NAMALWA (cell line): ENCODE measurements at regions not wholly inside any gene's neighbourhood (a gene's known extent, or its start where the extent isn't known, plus 50 kb on each side); places are given as distances from the start of the nearest gene placed in this dataset.
"Not testable (repeated sequence)": the region's sequence is repeated elsewhere in the genome, so short reads cannot be mapped to it uniquely, and the experiment has no call there.

ENCODE experiments used
- DNase-seq: peaks from one replicate; pipeline ENCODE4 v3.0.0-alpha.2; 2015; ENCODE audit warnings: low spot score

GRCh38 chr3:94412936-94413335 is 350.1 kb downstream of the NSUN3 start:
- not testable (repeated sequence) for DNase-seq

GRCh38 chr3:94413336-94414108 is 350.7 kb downstream of the NSUN3 start:
- DNase-seq: no peak

- no peak for DNase-seq
Observed at GRCh38 chr3:94414418-94414817, 351.6 kb downstream of the NSUN3 start.

DNA sequence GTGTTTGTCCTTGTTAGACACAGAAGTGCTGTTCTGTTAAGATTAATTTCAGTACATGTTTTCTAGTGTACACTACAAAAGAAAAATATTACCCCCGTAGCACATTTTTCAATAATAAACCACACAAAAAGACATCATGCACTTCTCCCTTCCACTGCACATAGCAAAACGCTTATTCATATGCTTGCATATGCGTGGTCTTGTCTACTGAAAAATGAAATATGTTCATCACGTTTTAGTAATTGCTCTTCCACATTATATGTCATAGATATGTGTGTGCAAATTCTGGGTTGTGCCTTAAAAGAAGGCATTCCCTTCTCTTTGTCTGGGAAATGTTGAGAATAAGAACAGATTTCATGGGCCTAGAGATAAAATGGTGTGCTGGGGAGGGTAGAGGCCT is 353.9 kb downstream of the NSUN3 start:
- no peak for DNase-seq

DNA sequence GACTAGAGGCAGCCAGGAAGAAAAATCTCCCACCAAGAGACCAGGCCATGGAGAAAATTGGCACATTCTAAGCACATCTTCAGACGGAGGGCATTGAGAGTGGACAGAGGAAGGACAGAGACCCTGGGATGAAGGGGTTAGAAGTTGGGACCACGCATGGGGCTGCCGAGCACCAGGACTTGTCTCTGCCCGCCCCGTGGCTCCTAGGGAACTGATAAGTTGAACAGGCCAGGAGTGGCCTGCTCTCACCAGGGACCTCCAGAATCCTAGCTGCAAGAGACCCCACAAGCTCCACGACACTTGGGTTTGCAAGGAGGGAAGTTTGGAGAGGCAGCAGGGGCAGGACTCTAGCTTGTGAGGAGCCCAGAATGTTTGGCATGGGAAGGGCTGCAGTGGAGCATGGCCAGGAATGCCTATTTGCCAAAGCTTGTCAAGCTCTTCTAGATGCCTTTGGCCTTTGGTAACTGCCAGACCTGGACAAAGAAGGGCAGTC is 355.1 kb downstream of the NSUN3 start:
- DNase-seq: no peak

DNA sequence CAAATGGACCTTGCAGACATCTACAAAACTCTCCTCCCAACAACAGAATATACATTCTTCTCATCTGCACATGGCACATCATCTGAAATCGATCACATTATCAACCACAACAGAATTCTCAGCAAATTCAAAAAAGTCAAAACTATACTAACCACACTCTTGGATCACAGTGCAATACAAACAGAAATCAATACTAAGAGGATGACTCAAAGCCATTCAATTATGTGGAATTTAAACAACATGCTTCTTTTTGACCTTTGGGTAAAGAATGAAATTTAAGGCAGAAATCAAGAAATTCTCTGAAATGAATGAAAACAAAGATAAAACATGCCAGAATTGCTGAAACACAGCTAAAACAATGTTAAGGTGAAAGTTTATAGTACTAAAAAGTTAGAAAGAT is 358.1 kb downstream of the NSUN3 start:
- DNase-seq: no peak

GRCh38 chr3:94423578-94423977 is 360.7 kb downstream of the NSUN3 start:
- DNase-seq: no peak

- DNase-seq: no peak
Observed at GRCh38 chr3:94429517-94429916, 366.7 kb downstream of the NSUN3 start.

GRCh38 chr3:94431876-94432570 is 369.2 kb downstream of the NSUN3 start:
- no peak for DNase-seq

- DNase-seq: no peak
Observed at GRCh38 chr3:94433811-94434210, 370.9 kb downstream of the NSUN3 start.

- no peak for DNase-seq
Observed at GRCh38 chr3:94440767-94441493, 378.1 kb downstream of the NSUN3 start.

DNA sequence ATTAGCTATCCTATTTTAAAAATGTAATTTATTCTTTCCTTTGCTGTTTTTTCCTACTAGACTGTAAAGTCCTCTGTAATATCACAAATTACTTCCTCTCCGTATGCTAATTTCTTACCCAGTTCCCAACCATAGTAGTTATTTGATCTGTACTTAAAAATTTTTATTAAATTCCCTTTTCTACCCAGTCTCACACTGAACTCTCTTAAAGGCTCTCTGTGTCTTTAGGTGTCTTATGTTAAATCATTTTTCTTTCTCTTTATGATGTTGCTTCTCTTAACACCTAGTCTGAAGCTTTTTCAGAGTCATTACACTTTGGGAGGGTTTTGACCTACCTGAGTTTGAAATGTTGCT is 378.6 kb downstream of the NSUN3 start:
- no peak for DNase-seq

DNA sequence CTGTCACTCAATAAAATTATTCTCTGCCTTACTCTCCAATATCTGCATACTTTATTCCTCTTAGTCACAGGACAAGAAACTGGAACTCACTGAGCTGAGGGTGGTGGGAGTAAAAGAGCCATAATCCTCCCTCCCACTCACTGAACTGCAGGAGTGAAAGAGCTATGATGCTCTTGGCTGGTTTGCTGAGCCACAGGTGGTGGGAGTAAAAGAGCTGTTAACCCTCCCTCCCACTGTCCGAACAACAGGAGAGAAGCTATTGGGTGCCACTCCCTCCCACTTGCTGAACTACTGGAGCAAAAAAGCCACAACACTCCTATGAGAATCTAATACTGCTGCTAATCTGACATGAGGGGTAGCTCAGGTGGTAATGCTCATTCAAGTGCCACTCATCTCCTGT is 391.0 kb downstream of the NSUN3 start:
- DNase-seq: no peak

- DNase-seq: no peak
Observed at GRCh38 chr3:94459167-94459566, 396.3 kb downstream of the NSUN3 start.

DNA sequence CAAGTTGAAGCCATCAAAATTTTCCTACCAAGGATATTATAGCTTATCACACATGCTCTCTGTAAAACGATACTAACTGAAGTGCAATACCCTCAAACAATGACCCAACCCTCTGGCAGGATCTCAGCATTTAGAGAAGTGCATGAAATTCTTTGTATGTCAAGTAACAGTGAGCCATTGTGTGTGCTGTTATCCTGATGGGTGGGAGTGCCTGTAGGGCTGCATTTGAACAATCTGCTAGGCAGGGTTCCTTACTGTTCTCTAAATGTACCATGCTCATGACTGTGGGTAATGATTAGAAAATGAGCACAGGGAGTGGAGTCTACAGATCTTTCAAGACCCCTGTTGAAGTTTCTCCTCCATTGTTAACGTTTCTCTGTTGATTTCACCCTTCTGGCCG is 398.1 kb downstream of the NSUN3 start:
- DNase-seq: no peak

GRCh38 chr3:94462931-94463330 is 400.1 kb downstream of the NSUN3 start:
- DNase-seq: no peak

DNA sequence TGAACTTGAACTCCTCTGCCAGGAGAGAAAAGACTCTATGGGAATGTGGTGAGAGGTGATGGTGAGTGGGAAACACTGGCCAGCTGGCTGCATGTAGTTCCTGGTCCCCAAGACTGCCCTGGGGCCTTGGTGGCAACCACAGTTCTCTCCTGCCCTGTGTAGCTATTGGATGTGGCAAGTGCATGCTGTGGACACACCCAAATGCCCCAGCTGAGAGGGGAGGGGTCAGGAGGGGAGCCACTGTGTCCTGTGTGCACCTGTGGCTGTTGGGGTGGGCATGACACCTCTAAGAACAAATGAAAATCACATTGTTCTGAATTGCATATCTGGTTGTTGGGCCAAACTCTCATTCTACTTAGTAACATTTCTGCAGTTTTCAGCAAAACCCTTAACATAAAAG is 409.6 kb downstream of the NSUN3 start:
- no peak for DNase-seq

GRCh38 chr3:94481226-94481898 is 418.5 kb downstream of the NSUN3 start:
- DNase-seq: no peak

DNA sequence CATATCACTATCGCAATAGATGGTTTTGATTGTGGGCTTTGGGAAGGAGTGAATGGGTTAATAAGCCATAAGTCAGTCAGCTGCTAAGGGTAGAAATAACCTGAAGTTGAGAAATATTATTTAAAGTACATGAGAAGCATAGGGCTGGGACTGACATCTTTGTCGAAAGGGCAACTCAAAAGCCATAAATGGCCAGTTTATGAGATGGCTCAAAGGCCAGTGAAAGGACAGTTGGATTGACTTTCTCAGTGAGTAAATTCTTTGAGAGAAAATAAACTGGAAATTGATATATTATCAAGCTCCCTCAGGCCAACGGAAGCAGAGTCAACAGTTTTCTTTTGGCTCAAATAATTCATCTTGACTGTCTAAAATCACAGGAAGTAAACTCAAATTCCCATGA is 419.8 kb downstream of the NSUN3 start:
- DNase-seq: no peak

DNA sequence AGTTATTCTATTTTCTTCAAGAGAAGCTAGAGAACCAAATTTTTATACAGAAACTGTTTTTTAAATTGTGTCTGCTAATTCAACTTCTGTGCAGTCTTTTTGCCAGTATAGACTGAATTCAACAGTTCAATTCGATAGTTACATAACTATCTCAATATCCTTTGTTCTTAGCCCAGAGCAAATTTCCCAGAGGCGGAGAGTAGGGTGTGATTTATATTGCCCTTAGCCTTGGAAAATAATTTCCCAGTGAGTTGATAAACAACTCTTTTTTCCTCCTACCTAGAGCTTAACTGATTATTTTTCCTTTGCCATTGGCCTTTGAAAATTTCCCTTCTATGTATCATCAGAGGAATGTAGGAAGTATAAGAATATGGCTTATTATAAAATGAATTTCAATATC is 420.5 kb downstream of the NSUN3 start:
- DNase-seq: no peak

- no peak for DNase-seq
Observed at GRCh38 chr3:94494992-94495391, 432.1 kb downstream of the NSUN3 start.

DNA sequence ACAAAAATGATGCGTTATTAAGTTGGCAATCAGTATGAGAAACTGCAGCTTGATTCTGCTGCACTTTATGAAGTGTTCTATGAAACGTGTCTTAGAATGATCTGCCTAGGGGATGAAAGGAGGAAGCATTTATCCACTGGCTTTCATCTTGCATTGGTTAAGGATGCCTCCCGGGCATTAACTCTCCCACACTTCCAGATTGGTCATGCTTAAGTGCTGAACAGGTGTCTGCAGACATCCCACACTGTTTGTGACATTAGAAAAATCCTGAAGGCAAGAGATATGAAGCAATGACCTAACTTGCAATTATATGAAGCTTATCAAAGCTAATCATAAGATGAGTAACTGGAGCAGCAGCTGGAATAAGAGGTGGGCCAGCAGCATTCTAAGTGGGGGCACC is 437.3 kb downstream of the NSUN3 start:
- DNase-seq: no peak
